Spleen (tissue), 11 donors: ENCODE measurements at regions not wholly inside any gene's neighbourhood (a gene's known extent, or its start where the extent isn't known, plus 50 kb on each side); places are given as distances from the start of the nearest gene placed in this dataset.

Source experiments
- DNase-seq: peaks from one replicate; pipeline ENCODE4 v3.0.0-alpha.2; 2020
- H3K27ac ChIP-seq, 8 donors: fragments of 200-600 bp; sonication (generic) in 7 of 8; 1 replicate in 4 of 8; 2 replicates in 4 of 8; pipeline versions ENCODE4 v1.5.0 to v1.8.0; 2016 to 2021; ENCODE audit warnings: inconsistent platforms in 4 of 8, mild to moderate bottlenecking in 4 of 8, moderate library complexity in 1 of 8
- H3K27me3 ChIP-seq, 7 donors: fragments of 200-600 bp; sonication (generic) in 6 of 7; replicated peaks in 1 of 7; 1 replicate in 4 of 7; 2 replicates in 3 of 7; pipeline versions ENCODE4 v1.5.0 to v1.8.0; 2016 to 2021; ENCODE audit warnings: inconsistent platforms in 3 of 7, mild to moderate bottlenecking in 1 of 7
- H3K36me3 ChIP-seq, 6 donors: fragments of 200-600 bp; sonication (generic) in 5 of 6; 1 replicate in 4 of 6; 2 replicates in 2 of 6; pipeline versions ENCODE4 v1.5.0 to v1.8.0; 2016 to 2021; ENCODE audit warnings: inconsistent platforms in 2 of 6
- H3K4me1 ChIP-seq, 6 donors: fragments of 200-600 bp; sonication (generic) in 5 of 6; 1 replicate in 3 of 6; 2 replicates in 3 of 6; pipeline versions ENCODE4 v1.5.0 to v1.8.0; 2016 to 2021; ENCODE audit warnings: inconsistent platforms in 3 of 6
- H3K4me3 ChIP-seq, 8 donors: fragments of 200-600 bp; sonication (generic) in 7 of 8; 1 replicate in 4 of 8; 2 replicates in 4 of 8; pipeline versions ENCODE4 v1.5.0 to v1.8.0; 2016 to 2021; ENCODE audit warnings: inconsistent platforms in 4 of 8, mild to moderate bottlenecking in 4 of 8, moderate library complexity in 2 of 8
- H3K9me3 ChIP-seq, 8 donors: fragments of 200-600 bp; sonication (generic) in 7 of 8; 1 replicate in 4 of 8; 2 replicates in 4 of 8; pipeline versions ENCODE4 v1.5.0 to v1.8.0; 2016 to 2021; ENCODE audit warnings: inconsistent platforms in 4 of 8
- POLR2A ChIP-seq, 3 donors: fragments of 450-650 bp; IDR thresholded peaks; one replicate each; pipeline ENCODE4 v1.5.1; 2017; ENCODE audit warnings: antibody characterized with exemption in 3 of 3, mild to moderate bottlenecking in 1 of 3
- POLR2AphosphoS5 ChIP-seq, 3 donors: sonication (generic); formaldehyde crosslinking; IDR thresholded peaks; one replicate each; pipeline ENCODE4 v1.5.1; 2017; ENCODE audit warnings: antibody characterized with exemption in 3 of 3
- WGBS, 5 donors: extraction: QIAGEN DNeasy Blood & Tissue Kit in 3 of 5; methylation state at CpG; one replicate each; pipeline versions ENCODE4 v1.1.5 to v1.1.7; 2013 to 2018; 5-methylcytosine and 5-hydroxymethylcytosine counted together
- intact Hi-C: fragments of 100-400 bp; cut with DNase I; formaldehyde crosslinking; loops from one replicate; pipeline ENCODE4 v1.15.0; 2023; ENCODE audit warnings: low total_unique reads
- TF ChIP-seq, protein P1 (sequence below), 11 experiments: fragments of 200-600 bp in 7 of 11; fragments of 450-650 bp in 4 of 11; sonication (generic) in 4 of 11; IDR thresholded peaks in 8 of 11; conservative IDR thresholded peaks in 3 of 11; 1 replicate in 7 of 11; 2 replicates in 4 of 11; pipeline versions ENCODE4 v1.4.0 to v1.8.0; 2016 to 2021; ENCODE audit warnings: antibody characterized with exemption in 11 of 11, inconsistent platforms in 4 of 11, mild to moderate bottlenecking in 1 of 11
- donor health status: healthy with polysubstance abuse.
- donor health status: DM: no; HTN: no; CAD: no; lungs with moderate emphysema.
- donor health status: DM: no; HTN: no; CAD: no.
- donor health status: Bipolar disorder and iron deficiency.
- donor health status: healthy.
- donor health status: DM: no; HTN: no; CAD: no.
- donor health status: DM: yes; HTN: yes; CAD: no.

DNA sequence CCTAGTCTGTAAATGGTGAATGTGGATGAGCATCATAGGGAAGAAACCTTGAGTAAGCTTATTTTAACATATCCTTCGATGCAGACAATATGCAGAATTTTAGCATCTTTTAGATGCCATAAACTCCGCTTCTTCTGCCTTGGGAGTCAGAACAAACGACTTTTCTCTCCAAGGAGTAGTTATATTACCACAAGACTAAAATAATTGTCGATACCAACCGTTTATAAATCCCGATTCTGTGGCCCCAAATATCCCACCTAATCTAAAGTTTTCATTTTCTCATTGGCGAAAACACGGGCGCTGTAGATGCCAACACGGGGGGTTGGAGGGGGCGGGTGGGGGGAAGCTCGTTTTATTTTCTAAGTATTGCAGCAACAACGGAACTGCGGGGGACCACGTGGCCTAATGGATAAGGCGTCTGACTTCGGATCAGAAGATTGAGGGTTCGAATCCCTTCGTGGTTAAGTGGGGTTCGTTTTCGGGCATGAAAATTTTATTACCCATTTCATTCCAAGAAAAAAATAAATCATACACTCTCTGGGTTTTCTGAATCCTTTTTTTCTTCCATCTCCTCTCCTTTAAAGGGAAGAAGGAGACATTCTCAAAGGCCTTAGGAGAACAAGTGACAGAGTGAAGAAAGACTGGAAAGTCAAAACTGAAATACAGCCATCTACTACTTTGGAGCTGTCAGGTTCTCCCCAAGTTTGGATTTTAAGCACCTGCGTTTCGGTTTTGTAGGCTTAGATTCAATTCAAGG is 65.5 kb upstream of the BTN3A2 start:
- H3K4me3 ChIP-seq: no peak overlapping the region
- H3K27me3 ChIP-seq: no peaks in the 10 kb centered on the region
- TF ChIP-seq POLR2A (IDR thresholded peaks at IDR 0.05): no peak
- TF ChIP-seq, protein P1, sequence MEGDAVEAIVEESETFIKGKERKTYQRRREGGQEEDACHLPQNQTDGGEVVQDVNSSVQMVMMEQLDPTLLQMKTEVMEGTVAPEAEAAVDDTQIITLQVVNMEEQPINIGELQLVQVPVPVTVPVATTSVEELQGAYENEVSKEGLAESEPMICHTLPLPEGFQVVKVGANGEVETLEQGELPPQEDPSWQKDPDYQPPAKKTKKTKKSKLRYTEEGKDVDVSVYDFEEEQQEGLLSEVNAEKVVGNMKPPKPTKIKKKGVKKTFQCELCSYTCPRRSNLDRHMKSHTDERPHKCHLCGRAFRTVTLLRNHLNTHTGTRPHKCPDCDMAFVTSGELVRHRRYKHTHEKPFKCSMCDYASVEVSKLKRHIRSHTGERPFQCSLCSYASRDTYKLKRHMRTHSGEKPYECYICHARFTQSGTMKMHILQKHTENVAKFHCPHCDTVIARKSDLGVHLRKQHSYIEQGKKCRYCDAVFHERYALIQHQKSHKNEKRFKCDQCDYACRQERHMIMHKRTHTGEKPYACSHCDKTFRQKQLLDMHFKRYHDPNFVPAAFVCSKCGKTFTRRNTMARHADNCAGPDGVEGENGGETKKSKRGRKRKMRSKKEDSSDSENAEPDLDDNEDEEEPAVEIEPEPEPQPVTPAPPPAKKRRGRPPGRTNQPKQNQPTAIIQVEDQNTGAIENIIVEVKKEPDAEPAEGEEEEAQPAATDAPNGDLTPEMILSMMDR (IDR thresholded peaks at IDR 0.05 in 8 of 11, conservative IDR thresholded peaks at IDR 0.05 in 3 of 11): no peak
- TF ChIP-seq POLR2AphosphoS5 (IDR thresholded peaks at IDR 0.05): no peak
- no peak for DNase-seq
- no peak overlapping the region for H3K27ac ChIP-seq
- peaks cover 0 to 19% (median 3%) of the 10 kb centered on the region in 6 donors for H3K4me1 ChIP-seq
- intact Hi-C loops: no loop called here
- no peaks in the 10 kb centered on the region for H3K9me3 ChIP-seq
- 43 to 61% (median 44%) methylated on average over 23 of the region's 23 CpGs for WGBS, 5 donors
- no peaks in the 10 kb centered on the region for H3K36me3 ChIP-seq

DNA sequence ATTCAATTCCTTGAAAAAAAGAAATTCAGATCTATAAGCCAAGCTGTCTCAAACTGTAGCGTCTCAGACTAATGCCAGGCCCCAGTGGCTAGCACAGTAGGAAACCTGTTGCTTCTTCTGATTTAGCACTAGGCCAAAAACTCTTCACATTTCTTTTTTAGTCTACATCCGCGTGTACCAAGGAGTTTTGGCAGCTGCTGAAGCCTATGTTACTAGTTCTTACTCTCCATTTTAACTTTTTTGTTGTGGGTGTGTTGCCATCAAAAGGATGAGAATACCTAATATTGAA is 65.0 kb upstream of the BTN3A2 start:
- WGBS, 5 donors: 93 to 99% (median 95%) methylated on average over 3 of the region's 3 CpGs
- intact Hi-C loops: no loop called here
- TF ChIP-seq, protein P1 (IDR thresholded peaks at IDR 0.05 in 8 of 11, conservative IDR thresholded peaks at IDR 0.05 in 3 of 11): no peak
- TF ChIP-seq POLR2A (IDR thresholded peaks at IDR 0.05) (no peak), POLR2AphosphoS5 (IDR thresholded peaks at IDR 0.05) (no peak)

DNA sequence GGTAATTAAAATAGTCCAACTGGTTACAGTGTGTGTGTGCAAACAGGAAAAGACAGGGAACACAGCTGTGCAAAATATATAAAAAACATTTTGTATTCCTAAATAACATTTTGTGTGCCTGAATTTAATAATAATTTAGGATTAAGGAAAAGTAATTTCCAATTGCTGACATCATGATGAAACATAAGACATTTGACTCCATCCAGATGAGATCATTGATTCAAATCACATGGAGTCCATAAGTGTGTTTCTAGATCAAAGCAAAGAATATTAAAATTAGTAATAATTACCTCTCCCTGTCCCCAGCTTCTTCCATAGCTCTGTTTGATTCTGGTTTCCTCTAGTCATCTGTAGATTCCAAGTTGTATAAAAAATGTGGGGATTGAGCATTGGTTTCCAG is 64.6 kb upstream of the BTN3A2 start:
- intact Hi-C loops: no loop called here
- Histone ChIP-seq H3K36me3 (no peaks in the 10 kb centered on the region), H3K4me1 (peaks cover 0 to 25% (median 4%) of the 10 kb centered on the region in 6 donors), H3K4me3 (no peak overlapping the region), H3K27ac (no peak overlapping the region), H3K9me3 (no peaks in the 10 kb centered on the region), H3K27me3 (no peaks in the 10 kb centered on the region)
- no peak for TF ChIP-seq POLR2AphosphoS5 (IDR thresholded peaks at IDR 0.05)
- TF ChIP-seq POLR2A (IDR thresholded peaks at IDR 0.05): no peak
- TF ChIP-seq, protein P1 (IDR thresholded peaks at IDR 0.05 in 8 of 11, conservative IDR thresholded peaks at IDR 0.05 in 3 of 11): no peak
- DNase-seq: no peak

More for the DNA sequence above, 65.0 kb upstream of the BTN3A2 start:
- no peaks in the 10 kb centered on the region for H3K27me3 ChIP-seq
- H3K4me1 ChIP-seq: peaks cover 0 to 24% (median 4%) of the 10 kb centered on the region in 6 donors
- no peak overlapping the region for H3K27ac ChIP-seq
- no peaks in the 10 kb centered on the region for H3K9me3 ChIP-seq
- no peaks in the 10 kb centered on the region for H3K36me3 ChIP-seq
- no peak overlapping the region for H3K4me3 ChIP-seq
- DNase-seq: no peak

- intact Hi-C loops: no loop called here
- TF ChIP-seq, protein P1 (IDR thresholded peaks at IDR 0.05 in 8 of 11, conservative IDR thresholded peaks at IDR 0.05 in 3 of 11): no peak
- TF ChIP-seq POLR2AphosphoS5 (IDR thresholded peaks at IDR 0.05) (no peak), POLR2A (IDR thresholded peaks at IDR 0.05) (no peak)
- no peaks in the 10 kb centered on the region for H3K27me3 ChIP-seq
Measured at GRCh38 chr6:26300828-26301227, 64.2 kb upstream of the BTN3A2 start.

More at GRCh38 chr6:26300828-26301227, 64.2 kb upstream of the BTN3A2 start:
- Histone ChIP-seq H3K36me3 (no peaks in the 10 kb centered on the region), H3K4me1 (peaks cover 0 to 25% (median 4%) of the 10 kb centered on the region in 6 donors), H3K9me3 (no peaks in the 10 kb centered on the region), H3K27ac (no peak overlapping the region), H3K4me3 (no peak overlapping the region)
- no peak for DNase-seq
